Heart left ventricle (tissue), 16 donors: ENCODE measurements at regions not wholly inside any gene's neighbourhood (a gene's known extent, or its start where the extent isn't known, plus 50 kb on each side); places are given as distances from the start of the nearest gene placed in this dataset.
A peak's percentile ranks its signal among the peaks of the same experiment; 100 is the strongest.

Experiments used
- ATAC-seq, 4 donors: fragments of 200-7000 bp; cut with Tn5 transposase; one replicate each; pipeline ENCODE4 v1.9.1; 2020 to 2022; ENCODE audit warnings: moderate library complexity in 4 of 4, mild to moderate bottlenecking in 3 of 4, moderate number of reproducible peaks in 1 of 4
- DNase-seq, 5 donors: peaks; one replicate each; pipeline ENCODE4 v3.0.0-alpha.2; 2020
- H3K27ac ChIP-seq, 12 donors: fragments of 200-600 bp; sonication (generic) in 4 of 12; one replicate each; pipeline versions ENCODE4 v1.5.0 to v1.8.0; 2016 to 2022; ENCODE audit warnings: mild to moderate bottlenecking in 2 of 12
- H3K27me3 ChIP-seq, 9 donors: fragments of 200-600 bp; sonication (generic) in 2 of 9; one replicate each; pipeline versions ENCODE4 v1.5.1 to v1.8.0; 2016 to 2022; ENCODE audit warnings: mild to moderate bottlenecking in 3 of 9
- H3K36me3 ChIP-seq, 9 donors: fragments of 200-600 bp; sonication (generic) in 2 of 9; one replicate each; pipeline versions ENCODE4 v1.5.0 to v1.8.0; 2018 to 2022; ENCODE audit warnings: mild to moderate bottlenecking in 2 of 9
- H3K4me1 ChIP-seq, 12 donors: fragments of 200-600 bp; sonication (generic) in 4 of 12; one replicate each; pipeline versions ENCODE4 v1.5.0 to v1.8.0; 2016 to 2022; ENCODE audit warnings: mild to moderate bottlenecking in 3 of 12
- H3K4me3 ChIP-seq, 12 donors: fragments of 200-600 bp; sonication (generic) in 4 of 12; one replicate each; pipeline versions ENCODE4 v1.5.0 to v1.8.0; 2017 to 2022; ENCODE audit warnings: mild to moderate bottlenecking in 9 of 12, moderate library complexity in 4 of 12
- H3K9me3 ChIP-seq, 12 donors: fragments of 200-600 bp; sonication (generic) in 4 of 12; one replicate each; pipeline versions ENCODE4 v1.5.0 to v1.8.0; 2016 to 2022; ENCODE audit warnings: mild to moderate bottlenecking in 1 of 12
- POLR2A ChIP-seq, 2 donors: fragments of 450-650 bp; IDR thresholded peaks; one replicate each; pipeline ENCODE4 v1.6.1; 2017; ENCODE audit warnings: antibody characterized with exemption in 2 of 2, mild to moderate bottlenecking in 2 of 2, moderate library complexity in 2 of 2
- WGBS, 4 donors: extraction: QIAGEN DNeasy Blood & Tissue Kit in 2 of 4; methylation state at CpG; one replicate each; pipeline versions ENCODE4 v1.1.5 to v1.1.7; 2013 to 2018; 5-methylcytosine and 5-hydroxymethylcytosine counted together
- intact Hi-C, 10 donors: fragments of 100-400 bp; cut with DNase I; formaldehyde crosslinking; loops; one replicate each; pipeline versions ENCODE4 v1.11.1 to v1.14.2; 2022
- TF ChIP-seq, protein P1 (sequence below), 12 donors: fragments of 200-600 bp; sonication (generic) in 4 of 12; IDR thresholded peaks; one replicate each; pipeline versions ENCODE4 v1.5.0 to v1.8.0; 2018 to 2022; ENCODE audit warnings: antibody characterized with exemption in 12 of 12, mild to moderate bottlenecking in 5 of 12
- donor health status: ischemic (EF 13 %, LVEDD 7.1; RV severe dilation, severe dysfunction).
- donor health status: healthy with polysubstance abuse.
- donor health status: DM: no; HTN: yes; CAD: no.
- donor health status: DM: no; HTN: no; CAD: no.
- donor health status: ischemic (EF 25% LVEDD 6.9; RV normal size, moderate dysfunction).
- donor health status: ischemic (EF 25% LVEDD 5.7; RV mildly dilated, moderate dysfunction).
- donor health status: healthy.
- donor health status: DM: yes; HTN: yes; CAD: no.
- donor health status: ischemic (EF 35%, LVEDD 5.7; RV mildly dilated, moderate dysfunction).
- donor health status: nonischemic (EF 11% LVEDD 7.7; RV severe dilation, severe dysfunction).
- donor health status: DM: yes; HTN: yes; CAD: no.
- donor health status: PGD.
- donor health status: ischemic (EF 29% LVEDD 5.4; RV normal size, mild dysfunction).
- donor health status: nonischemic (EF 23%, LVEDD 6.1; RV moderate dilation, normal function).

DNA sequence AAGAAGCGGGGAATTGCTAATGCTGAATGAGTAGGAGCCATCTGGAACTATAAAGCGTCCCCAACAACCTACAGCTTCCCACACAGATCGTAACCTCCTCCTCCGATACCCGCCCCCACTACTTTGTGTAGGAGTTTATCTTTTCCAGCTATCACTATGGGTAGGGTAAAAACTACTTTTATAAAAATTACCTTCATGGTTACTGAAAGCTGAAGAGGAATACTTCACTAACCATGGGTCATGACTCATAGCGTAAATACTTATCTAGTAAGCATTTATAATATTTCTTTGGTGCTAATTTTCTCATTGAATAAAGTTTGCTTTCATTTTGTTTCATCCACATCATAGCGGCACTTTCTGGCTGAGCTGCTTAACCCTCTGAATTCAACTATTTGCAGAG is 79.4 kb upstream of the TNIP3 start:
- intact Hi-C loops = loop anchor here in 1 of 10 donors (5.0 kb wide), 1 partner anchor 719 kb away; no protein-coding TSS in a partner anchor

DNA sequence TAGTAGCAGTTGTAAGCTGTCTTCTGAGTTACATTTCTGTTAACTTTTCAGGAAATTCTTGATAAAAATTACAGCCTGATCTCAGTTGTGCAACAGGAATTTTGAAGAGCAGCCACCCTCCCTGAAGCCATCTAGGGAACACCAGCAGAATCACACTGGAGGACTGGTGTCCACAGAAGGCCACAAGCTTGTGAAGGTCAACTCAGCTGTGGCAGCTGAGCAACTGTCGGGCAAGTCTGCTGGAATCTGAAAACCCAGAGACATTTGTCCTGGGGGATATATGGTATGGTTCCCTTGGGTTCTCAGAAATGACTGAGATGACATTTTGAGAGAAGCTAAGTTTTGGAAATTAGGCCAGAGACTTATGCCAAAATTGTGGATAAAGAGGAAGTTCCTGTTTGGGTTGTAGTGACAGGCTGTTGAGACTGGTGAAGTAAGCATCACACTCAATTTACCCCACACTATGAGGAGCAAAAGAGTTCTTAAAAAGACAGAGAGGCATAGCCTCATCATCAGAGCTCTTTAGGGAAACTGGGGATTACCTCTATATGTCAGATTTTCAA is 78.1 kb upstream of the TNIP3 start:
- no peak overlapping the region for H3K4me3 ChIP-seq
- intact Hi-C loops = loop anchor here in 1 of 10 donors (5.0 kb wide), 1 partner anchor 720 kb away; no protein-coding TSS in a partner anchor
- TF ChIP-seq POLR2A (IDR thresholded peaks at IDR 0.05) = no peak
- TF ChIP-seq, protein P1, sequence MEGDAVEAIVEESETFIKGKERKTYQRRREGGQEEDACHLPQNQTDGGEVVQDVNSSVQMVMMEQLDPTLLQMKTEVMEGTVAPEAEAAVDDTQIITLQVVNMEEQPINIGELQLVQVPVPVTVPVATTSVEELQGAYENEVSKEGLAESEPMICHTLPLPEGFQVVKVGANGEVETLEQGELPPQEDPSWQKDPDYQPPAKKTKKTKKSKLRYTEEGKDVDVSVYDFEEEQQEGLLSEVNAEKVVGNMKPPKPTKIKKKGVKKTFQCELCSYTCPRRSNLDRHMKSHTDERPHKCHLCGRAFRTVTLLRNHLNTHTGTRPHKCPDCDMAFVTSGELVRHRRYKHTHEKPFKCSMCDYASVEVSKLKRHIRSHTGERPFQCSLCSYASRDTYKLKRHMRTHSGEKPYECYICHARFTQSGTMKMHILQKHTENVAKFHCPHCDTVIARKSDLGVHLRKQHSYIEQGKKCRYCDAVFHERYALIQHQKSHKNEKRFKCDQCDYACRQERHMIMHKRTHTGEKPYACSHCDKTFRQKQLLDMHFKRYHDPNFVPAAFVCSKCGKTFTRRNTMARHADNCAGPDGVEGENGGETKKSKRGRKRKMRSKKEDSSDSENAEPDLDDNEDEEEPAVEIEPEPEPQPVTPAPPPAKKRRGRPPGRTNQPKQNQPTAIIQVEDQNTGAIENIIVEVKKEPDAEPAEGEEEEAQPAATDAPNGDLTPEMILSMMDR (IDR thresholded peaks at IDR 0.05) = no peak
- 63 to 82% (median 73%) methylated on average over 1 of the region's 1 CpG for WGBS, 4 donors
- DNase-seq (no peak), ATAC-seq (no peak)
- H3K36me3 ChIP-seq = no peaks in the 10 kb centered on the region
- no peaks in the 10 kb centered on the region for H3K4me1 ChIP-seq
- no peaks in the 10 kb centered on the region for H3K27me3 ChIP-seq
- no peak overlapping the region for H3K27ac ChIP-seq
- no peaks in the 10 kb centered on the region for H3K9me3 ChIP-seq

More for the DNA sequence above, 79.4 kb upstream of the TNIP3 start:
- Histone ChIP-seq H3K4me3 (peak overlapping the region in 1 of 12 donors; percentile 3), H3K4me1 (no peaks in the 10 kb centered on the region), H3K27ac (no peak overlapping the region), H3K36me3 (no peaks in the 10 kb centered on the region), H3K27me3 (no peaks in the 10 kb centered on the region), H3K9me3 (no peaks in the 10 kb centered on the region)
- TF ChIP-seq POLR2A (IDR thresholded peaks at IDR 0.05) = no peak
- DNase-seq (no peak), ATAC-seq (no peak)
- 83 to 88% (median 85%) methylated on average over 7 of the region's 7 CpGs for WGBS, 4 donors

DNA sequence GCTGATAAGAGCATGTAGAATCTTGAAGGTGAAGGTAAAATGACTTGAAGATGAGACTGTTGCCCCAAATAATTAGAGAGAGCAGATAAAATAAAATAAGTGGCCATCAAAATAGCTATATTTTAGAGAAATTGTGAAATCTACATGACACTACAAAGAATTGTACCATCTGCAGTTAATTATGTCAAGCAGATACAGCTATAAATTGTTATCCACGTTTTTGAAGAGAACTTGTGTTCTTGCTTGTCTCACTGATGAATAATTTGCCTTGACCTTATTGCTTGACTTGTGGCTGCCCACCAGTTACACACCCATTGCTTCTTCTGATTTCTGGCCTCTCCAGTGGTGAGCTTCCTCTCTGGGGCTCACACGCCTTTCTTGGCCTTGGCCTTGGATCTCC is 75.8 kb upstream of the TNIP3 start:
- DNase-seq (no peak), ATAC-seq (no peak)
- WGBS, 4 donors = 62 to 81% (median 76%) methylated on average over 2 of the region's 2 CpGs
- Histone ChIP-seq H3K27me3 (no peaks in the 10 kb centered on the region), H3K4me3 (no peak overlapping the region), H3K9me3 (no peaks in the 10 kb centered on the region), H3K27ac (no peak overlapping the region), H3K36me3 (no peaks in the 10 kb centered on the region), H3K4me1 (no peaks in the 10 kb centered on the region)
- intact Hi-C loops = loop anchor here in 1 of 10 donors (5.0 kb wide), 1 partner anchor 722 kb away; no protein-coding TSS in a partner anchor
- TF ChIP-seq POLR2A (IDR thresholded peaks at IDR 0.05) = no peak
- TF ChIP-seq, protein P1 (IDR thresholded peaks at IDR 0.05) = no peak

DNA sequence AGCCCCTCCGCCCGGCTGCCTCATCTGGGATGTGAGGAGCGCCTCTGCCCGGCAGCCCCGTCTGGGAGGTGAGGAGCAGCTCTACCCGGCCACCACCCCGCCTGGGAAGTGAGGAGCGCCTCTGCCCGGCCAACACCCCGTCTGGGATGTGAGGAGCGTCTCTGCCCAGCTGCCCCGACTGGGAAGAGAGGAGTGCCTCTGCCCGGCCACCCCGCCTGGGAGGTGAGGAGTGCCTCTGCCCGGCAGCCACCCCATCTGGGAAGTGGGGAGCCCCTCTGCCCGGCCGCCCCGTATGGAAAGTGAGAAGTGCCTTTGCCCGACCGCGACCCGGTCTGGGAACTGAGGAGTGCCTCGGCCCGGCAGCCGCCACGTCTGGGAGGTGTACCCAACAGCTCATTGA is 74.3 kb upstream of the TNIP3 start:
- no peaks in the 10 kb centered on the region for H3K4me1 ChIP-seq
- H3K36me3 ChIP-seq = no peaks in the 10 kb centered on the region
- ATAC-seq (no peak), DNase-seq (no peak)
- 95 to 100% (median 97%) methylated on average over 15 to 26 of the region's 26 CpGs for WGBS, 4 donors
- H3K9me3 ChIP-seq = no peaks in the 10 kb centered on the region
- TF ChIP-seq, protein P1 (IDR thresholded peaks at IDR 0.05) = no peak
- TF ChIP-seq POLR2A (IDR thresholded peaks at IDR 0.05) = no peak
- H3K27ac ChIP-seq = no peak overlapping the region
- no peaks in the 10 kb centered on the region for H3K27me3 ChIP-seq
- no peak overlapping the region for H3K4me3 ChIP-seq
- intact Hi-C loops = no loop called here

DNA sequence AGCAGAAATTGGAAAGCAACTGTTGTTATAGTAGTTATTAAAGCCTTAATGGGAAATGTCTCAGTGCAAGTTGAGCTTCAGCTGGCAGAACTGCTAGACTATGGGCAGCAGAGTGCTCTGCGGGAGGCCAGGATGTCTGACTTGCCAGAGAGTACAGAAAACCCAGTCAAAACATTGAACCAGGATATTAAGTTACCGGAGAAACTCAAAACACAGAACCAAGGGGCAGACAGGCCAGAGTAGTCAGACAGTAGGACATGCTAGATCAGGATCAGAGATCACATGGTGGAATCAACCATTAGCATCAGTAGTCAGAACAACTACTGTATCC is 72.9 kb upstream of the TNIP3 start:
- WGBS, 4 donors = 84 to 91% (median 88%) methylated on average over 2 of the region's 2 CpGs
- Histone ChIP-seq H3K4me3 (no peak overlapping the region), H3K4me1 (no peaks in the 10 kb centered on the region), H3K9me3 (no peaks in the 10 kb centered on the region), H3K27me3 (no peaks in the 10 kb centered on the region), H3K36me3 (no peaks in the 10 kb centered on the region), H3K27ac (no peak overlapping the region)
- ATAC-seq (no peak), DNase-seq (no peak)
- TF ChIP-seq, protein P1 (IDR thresholded peaks at IDR 0.05) = no peak
- no peak for TF ChIP-seq POLR2A (IDR thresholded peaks at IDR 0.05)
- intact Hi-C loops = no loop called here
